Ascending aorta (tissue), 2 donors: ENCODE measurements at regions not wholly inside any gene's neighbourhood (a gene's known extent, or its start where the extent isn't known, plus 50 kb on each side); places are given as distances from the start of the nearest gene placed in this dataset.

Experiments
- DNase-seq, 2 donors: peaks; one replicate each; pipeline ENCODE4 v3.0.0-alpha.2; 2019; ENCODE audit warnings: low spot score in 2 of 2
- H3K27ac ChIP-seq, 2 donors: fragments of 200-600 bp; sonication (generic); one replicate each; pipeline ENCODE4 v1.5.1; 2016 to 2017; ENCODE audit warnings: mild to moderate bottlenecking in 1 of 2
- H3K27me3 ChIP-seq: fragments of 200-600 bp; sonication (generic); one replicate; pipeline ENCODE4 v1.5.1; 2017
- H3K36me3 ChIP-seq, 2 donors: fragments of 200-600 bp; sonication (generic); one replicate each; pipeline ENCODE4 v1.5.1; 2016
- H3K4me1 ChIP-seq, 2 donors: fragments of 200-600 bp; sonication (generic); one replicate each; pipeline ENCODE4 v1.5.1; 2016 to 2017; ENCODE audit warnings: mild to moderate bottlenecking in 1 of 2
- H3K4me3 ChIP-seq, 2 donors: fragments of 200-600 bp; sonication (generic); one replicate each; pipeline ENCODE4 v1.5.1; 2016 to 2017; ENCODE audit warnings: mild to moderate bottlenecking in 1 of 2
- H3K9me3 ChIP-seq, 2 donors: fragments of 200-600 bp; sonication (generic); one replicate each; pipeline ENCODE4 v1.5.1; 2016
- intact Hi-C: fragments of 100-400 bp; cut with DNase I; formaldehyde crosslinking; loops from one replicate; pipeline ENCODE4 v1.15.1; 2023
- TF ChIP-seq, protein P1 (sequence below), 3 experiments: fragments of 200-600 bp in 2 of 3; fragments of 450-650 bp in 1 of 3; sonication (generic) in 2 of 3; IDR thresholded peaks; one replicate each; pipeline ENCODE4 v1.5.1; 2016 to 2019; ENCODE audit warnings: antibody characterized with exemption in 3 of 3, mild to moderate bottlenecking in 1 of 3, moderate library complexity in 1 of 3

DNA sequence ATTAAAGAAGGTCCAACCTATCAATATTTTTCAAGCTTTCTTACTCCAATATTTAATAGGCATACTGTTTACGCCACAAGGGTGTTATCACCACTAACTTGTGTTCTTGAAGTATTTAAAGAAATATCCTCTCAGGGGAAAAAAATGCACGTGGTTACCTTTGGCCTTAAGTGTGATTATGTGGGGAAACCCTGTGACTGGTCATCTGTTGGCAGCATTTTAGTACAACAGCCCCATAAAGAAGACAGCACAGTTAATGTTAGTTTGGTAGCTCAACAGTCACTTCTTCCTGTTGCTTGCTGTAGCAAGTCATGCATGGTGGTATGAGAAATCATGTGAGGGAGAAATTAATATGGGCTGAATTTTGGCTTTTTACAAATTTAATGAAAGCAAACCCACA, 1021.5 kb upstream of the TMEM132C start:
- Histone ChIP-seq H3K4me1 (no peaks in the 10 kb centered on the region), H3K9me3 (no peaks in the 10 kb centered on the region), H3K36me3 (no peaks in the 10 kb centered on the region), H3K27ac (no peak overlapping the region), H3K27me3 (no peaks in the 10 kb centered on the region), H3K4me3 (no peak overlapping the region)
- DNase-seq, result no peak
- intact Hi-C loops, result no loop called here
- TF ChIP-seq, protein P1, sequence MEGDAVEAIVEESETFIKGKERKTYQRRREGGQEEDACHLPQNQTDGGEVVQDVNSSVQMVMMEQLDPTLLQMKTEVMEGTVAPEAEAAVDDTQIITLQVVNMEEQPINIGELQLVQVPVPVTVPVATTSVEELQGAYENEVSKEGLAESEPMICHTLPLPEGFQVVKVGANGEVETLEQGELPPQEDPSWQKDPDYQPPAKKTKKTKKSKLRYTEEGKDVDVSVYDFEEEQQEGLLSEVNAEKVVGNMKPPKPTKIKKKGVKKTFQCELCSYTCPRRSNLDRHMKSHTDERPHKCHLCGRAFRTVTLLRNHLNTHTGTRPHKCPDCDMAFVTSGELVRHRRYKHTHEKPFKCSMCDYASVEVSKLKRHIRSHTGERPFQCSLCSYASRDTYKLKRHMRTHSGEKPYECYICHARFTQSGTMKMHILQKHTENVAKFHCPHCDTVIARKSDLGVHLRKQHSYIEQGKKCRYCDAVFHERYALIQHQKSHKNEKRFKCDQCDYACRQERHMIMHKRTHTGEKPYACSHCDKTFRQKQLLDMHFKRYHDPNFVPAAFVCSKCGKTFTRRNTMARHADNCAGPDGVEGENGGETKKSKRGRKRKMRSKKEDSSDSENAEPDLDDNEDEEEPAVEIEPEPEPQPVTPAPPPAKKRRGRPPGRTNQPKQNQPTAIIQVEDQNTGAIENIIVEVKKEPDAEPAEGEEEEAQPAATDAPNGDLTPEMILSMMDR (IDR thresholded peaks at IDR 0.05), result no peak

DNA sequence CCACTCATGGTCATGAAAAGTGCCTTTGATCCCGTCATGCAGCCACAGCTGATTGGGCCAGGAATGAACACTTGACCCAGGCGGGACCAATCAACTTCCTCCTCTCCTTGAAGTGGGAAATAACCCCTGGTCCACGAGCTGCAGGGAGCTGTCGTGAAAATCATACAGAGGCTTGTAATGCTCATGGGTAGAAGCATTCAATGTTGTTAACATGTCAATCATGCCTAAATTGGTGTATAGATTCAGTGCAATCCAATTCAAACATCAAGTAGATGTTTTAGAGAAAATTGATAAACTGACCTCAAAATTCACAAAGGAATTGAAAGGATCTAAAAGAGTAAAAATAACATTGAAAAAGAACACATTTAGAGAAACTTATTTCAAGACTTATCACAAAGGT, 1019.0 kb upstream of the TMEM132C start:
- intact Hi-C loops, result no loop called here
- no peak for DNase-seq
- Histone ChIP-seq H3K36me3 (no peaks in the 10 kb centered on the region), H3K9me3 (no peaks in the 10 kb centered on the region), H3K4me1 (no peaks in the 10 kb centered on the region), H3K27ac (no peak overlapping the region), H3K27me3 (no peaks in the 10 kb centered on the region), H3K4me3 (no peak overlapping the region)
- TF ChIP-seq, protein P1 (IDR thresholded peaks at IDR 0.05), result no peak

DNA sequence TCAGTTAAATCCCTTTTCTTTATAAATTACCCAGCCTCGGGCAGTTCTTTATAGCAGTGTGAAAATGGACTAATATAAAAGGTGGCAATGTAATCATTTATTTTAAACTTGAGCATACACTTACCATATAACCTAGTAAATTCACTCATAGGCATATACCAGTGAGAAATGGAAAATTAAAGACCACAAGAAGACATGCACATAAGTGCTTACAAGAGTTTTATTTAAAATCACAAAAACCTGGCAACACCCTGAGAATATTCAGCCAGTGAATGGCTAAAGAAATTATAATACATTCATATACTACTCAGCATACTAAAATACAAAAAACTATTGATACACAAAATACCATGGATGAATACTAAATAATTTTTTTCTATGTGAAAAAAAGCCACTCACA, 1017.5 kb upstream of the TMEM132C start:
- Histone ChIP-seq H3K27me3 (no peaks in the 10 kb centered on the region), H3K4me1 (no peaks in the 10 kb centered on the region), H3K27ac (no peak overlapping the region), H3K9me3 (no peaks in the 10 kb centered on the region), H3K4me3 (no peak overlapping the region), H3K36me3 (no peaks in the 10 kb centered on the region)
- TF ChIP-seq, protein P1 (IDR thresholded peaks at IDR 0.05), result no peak
- intact Hi-C loops, result no loop called here
- DNase-seq, result no peak

- Histone ChIP-seq H3K4me1 (no peaks in the 10 kb centered on the region), H3K27ac (no peak overlapping the region), H3K4me3 (no peak overlapping the region), H3K36me3 (no peaks in the 10 kb centered on the region), H3K9me3 (no peaks in the 10 kb centered on the region), H3K27me3 (no peaks in the 10 kb centered on the region)
- DNase-seq, result no peak
- intact Hi-C loops, result no loop called here
- TF ChIP-seq, protein P1 (IDR thresholded peaks at IDR 0.05), result no peak
Measured at GRCh38 chr12:127253797-127254327, 1013.1 kb upstream of the TMEM132C start.

GRCh38 chr12:127254420-127254955, 1012.5 kb upstream of the TMEM132C start:
- Histone ChIP-seq H3K36me3 (no peaks in the 10 kb centered on the region), H3K9me3 (no peaks in the 10 kb centered on the region), H3K4me3 (no peak overlapping the region), H3K4me1 (no peaks in the 10 kb centered on the region), H3K27ac (no peak overlapping the region), H3K27me3 (no peaks in the 10 kb centered on the region)
- TF ChIP-seq, protein P1 (IDR thresholded peaks at IDR 0.05), result no peak
- intact Hi-C loops, result no loop called here
- DNase-seq, result no peak
